Activated CD8-positive, alpha-beta memory T cell treated with anti-CD3 and anti-CD28 coated beads, Interleukin-2, amount 50 U/mL, for 1 hour (primary cell): ENCODE measurements at regions not wholly inside any gene's neighbourhood (a gene's known extent, or its start where the extent isn't known, plus 50 kb on each side); places are given as distances from the start of the nearest gene placed in this dataset.

Experiments
- DNase-seq: peaks from one replicate; pipeline ENCODE4 v3.0.0-alpha.2; 2020; ENCODE audit errors: extremely low read depth

DNA sequence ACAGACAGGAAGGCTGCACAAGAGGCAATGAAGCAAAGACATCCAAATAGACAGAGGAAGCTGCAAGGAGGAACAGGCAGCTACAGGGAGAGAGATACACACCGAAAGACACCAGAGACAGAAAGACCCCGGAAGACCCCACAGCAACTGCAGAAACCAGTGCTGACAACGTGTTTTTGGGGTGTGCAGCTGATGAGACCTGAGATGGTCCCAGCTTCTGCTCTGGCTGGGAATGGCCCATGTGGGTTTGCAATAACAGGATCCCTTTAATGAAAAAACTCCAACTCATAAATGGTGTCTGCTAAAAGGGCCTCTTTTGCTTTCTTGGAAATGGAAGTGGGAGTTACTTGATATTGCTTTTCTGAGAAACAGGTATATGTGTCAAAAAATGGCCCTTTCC, 101.5 kb upstream of the CDH11 start:
- DNase-seq = no peak

DNA sequence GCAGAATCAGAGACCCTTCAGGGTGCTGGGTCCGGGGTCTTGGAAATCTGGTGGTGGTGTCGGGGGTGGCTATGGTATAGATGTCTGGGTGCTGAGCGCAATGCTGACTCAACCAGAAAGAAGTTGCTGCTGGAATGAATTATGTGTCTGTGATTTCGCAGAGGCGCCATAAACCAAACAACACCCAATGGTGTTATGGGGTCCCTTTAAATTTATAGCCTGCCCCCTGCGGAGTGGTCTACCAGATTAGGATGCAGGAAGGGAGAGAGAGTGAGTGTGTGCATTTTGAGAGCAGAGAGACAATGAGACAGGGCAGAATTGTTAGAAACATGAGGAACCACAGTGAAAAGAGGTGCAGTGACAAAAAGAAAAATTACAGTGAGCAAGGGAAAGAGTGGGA, 100.7 kb upstream of the CDH11 start:
- DNase-seq = no peak

DNA sequence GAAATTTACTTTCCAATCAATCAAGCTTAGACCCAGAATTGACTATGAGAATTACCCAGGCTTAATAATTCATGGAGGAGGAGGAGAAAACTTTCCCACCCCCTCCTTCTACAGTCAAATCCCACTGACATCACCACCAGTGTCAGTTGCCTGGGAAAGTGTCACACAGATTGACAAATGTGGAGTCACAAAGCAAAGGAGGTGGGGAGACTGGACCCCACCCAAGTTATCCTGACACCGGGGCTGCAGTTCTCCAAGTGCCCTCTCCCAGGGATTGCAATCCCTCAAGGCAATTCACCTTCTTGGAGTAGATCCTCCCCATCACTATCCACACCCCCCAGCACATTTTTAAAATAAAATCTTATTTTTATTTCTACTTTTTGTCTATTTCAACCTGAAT, 100.2 kb upstream of the CDH11 start:
- no peak for DNase-seq

DNA sequence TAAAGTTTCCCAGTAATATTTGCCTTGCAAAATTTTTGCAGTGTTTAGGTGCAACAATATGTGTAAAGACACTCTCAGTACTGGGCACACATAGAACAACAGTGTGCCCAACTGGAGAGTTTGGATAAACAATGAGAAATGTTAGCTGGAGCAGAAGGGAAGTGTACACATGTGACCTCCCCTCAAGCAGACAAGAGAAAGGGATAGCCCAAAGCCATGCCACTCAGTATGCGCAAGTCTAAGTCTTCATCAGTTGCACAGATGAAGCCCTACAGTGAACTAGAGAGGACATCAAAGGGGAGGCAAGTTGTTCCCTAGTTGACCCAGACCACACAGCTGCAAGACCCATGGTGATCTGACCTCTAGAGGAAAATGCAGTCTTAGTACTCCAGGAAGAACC, 97.9 kb upstream of the CDH11 start:
- DNase-seq = no peak

DNA sequence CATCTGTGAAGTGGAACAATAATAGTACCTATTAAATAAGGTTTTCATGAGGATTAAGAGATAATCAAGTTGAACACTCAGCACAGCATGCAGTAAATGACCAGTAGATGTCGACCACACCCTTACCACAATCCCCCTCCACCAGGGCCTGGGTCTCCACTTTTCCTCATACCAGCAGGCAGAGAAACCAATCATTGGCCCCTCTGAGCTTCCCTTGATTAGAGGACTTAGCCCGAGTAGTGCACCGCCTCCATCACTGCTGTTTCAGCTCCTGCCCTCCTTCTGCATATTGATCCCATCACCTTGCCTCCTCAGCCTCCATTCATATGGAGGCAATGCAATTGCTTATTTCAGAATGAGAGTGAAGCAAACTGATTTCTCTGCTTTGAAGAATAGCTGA, 96.5 kb upstream of the CDH11 start:
- DNase-seq = no peak

DNA sequence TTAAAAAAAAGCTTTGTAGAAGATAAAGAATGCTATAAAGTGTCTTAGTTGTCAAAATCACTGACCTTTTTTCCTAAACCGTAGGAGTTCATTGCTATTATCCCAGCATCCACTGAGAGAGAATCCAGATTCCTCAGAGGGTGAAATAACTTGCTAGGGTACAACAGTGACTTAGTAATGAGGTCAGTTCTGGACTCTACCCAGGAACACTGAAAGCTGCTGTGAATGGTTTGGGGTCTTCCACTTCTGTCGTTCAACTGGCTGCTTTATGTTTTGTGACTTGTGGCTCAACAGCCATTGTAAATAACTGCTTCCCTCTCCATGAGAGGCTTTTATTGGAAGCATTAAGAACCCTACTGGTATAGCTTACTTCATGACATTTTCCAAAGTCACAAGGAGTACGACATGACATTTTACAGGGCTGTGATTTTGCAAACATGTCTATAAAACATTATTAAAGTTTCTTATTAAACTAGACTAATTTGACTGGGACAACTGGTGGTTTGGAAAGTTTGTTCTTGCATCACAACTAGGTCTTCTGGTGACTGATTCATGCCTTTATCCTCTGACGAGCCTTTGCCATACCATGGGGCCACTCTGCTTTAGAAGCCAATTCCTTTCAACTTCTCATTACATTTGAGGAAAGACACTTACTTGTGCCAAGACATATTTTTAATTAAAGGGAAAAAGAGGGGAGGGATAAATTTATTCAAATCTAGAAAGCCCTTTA, 92.2 kb upstream of the CDH11 start:
- DNase-seq = no peak

DNA sequence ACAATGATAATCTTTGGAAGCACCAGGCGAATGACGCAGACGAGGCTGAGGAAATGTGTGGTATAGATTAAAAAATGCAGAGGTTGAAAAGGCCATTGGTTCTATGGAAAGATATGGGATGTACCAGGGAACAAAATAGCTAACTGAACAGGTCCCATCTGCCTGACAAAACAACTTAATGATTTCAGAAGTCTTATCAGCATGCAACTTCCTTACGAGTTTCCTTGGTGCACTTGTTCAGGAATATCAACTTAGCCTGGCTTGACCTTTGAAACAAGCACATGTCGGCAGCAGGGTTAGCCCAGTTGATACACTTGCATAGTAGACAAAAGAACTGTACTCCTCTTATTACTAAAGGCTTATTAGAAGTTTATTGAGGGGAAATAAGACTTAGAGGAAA, 90.9 kb upstream of the CDH11 start:
- DNase-seq = no peak

DNA sequence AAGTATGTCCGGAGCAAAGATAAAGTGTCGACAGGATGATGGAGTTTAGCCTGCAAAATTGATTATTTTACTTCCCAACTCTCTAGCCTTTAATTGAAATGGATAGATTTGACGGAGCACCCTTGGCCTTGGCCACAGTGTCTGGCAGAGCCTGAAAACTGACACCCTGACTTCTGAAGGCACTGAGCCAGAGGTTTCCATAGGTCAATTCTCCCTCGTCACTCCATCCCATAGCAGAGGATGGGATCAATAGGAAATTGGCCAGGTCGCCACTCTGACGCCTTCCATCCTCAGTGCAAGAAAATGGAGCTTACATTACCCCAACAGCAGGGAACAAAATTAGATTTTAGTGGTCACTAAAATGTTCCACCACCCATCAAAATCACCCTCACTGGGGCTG, 90.4 kb upstream of the CDH11 start:
- DNase-seq = no peak

DNA sequence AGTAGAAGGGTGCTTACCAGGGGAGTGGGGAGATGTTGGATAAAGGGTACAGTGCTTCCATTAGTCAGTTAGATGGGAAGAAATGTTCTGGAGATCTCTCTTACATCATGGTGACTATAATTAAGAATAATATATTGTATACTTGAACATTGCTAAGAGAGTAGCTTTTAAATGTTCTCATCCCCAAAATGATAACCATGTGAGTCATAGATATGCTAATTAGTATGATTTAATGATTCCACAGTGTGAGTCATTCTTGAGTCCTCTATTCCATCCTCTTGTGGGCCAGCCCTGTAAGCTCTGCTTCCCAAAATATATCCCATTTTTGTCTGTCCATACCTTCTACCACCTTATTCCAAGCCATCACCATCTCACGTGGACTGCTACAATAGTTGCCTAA, 80.6 kb upstream of the CDH11 start:
- DNase-seq = no peak

DNA sequence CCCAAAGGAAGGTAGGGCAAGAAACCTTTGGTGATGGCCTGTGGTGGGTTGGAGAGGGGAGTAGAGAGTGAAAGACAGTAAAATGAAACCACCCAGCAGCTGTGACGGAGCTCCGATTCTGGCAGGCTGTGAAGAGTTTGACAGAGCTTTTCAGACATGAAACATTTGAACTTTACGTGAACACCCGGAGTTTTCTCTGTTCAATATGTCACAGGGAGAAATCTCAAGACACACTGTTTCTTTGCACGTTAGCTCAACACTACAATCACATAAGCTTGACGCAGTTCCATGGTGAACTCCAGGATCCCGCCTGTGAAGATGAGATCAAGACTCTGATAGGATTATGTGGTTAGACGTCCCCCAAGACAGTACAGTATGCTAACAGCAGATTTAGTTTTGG, 79.6 kb upstream of the CDH11 start:
- DNase-seq = no peak

DNA sequence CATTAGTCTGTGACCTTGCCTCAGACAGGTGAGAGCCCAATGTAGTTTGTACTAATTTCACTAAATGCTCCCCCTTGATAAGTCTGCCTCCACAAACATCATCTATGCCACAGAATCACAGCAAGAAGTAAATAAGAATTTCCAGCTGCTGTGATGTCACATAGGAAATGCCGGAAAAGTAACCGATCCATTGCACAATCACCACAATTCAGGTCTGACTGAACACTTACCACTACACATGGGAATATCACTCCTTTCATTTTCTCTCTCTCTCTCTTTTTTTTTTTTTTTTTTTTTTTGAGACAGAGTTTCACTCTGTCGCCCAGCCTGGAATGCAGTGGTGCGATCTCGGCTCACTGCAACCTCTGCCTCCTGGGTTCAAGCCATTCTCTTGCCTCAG, 79.0 kb upstream of the CDH11 start:
- no peak for DNase-seq

DNA sequence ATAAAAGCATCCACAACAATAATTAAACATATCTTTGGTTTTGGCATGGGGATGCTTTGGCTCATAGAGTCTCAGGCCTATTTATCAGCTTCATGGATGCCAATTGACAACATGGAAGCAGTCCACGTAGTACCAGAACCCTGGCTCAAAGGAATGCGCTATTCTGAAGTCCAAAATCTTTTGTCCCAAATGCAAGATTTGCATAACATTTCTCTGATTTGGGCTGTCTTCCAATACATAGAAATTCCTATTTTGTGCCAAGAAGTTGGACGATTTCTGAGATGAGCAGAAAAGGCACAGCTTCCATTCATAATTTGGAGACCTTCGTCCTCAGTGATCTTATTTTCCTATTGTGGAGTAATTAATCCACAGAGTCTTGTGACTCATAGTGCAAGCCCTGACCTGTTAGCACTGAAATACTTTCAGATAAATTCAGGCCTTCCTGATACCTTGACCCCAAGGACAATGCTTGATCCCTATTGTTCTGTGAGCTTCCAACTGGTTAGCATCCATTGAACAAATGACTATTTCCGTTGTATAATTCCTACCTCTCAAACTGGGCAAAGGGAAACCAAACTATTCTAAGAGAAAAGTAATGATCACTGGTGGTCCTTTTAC, 78.4 kb upstream of the CDH11 start:
- DNase-seq = no peak

DNA sequence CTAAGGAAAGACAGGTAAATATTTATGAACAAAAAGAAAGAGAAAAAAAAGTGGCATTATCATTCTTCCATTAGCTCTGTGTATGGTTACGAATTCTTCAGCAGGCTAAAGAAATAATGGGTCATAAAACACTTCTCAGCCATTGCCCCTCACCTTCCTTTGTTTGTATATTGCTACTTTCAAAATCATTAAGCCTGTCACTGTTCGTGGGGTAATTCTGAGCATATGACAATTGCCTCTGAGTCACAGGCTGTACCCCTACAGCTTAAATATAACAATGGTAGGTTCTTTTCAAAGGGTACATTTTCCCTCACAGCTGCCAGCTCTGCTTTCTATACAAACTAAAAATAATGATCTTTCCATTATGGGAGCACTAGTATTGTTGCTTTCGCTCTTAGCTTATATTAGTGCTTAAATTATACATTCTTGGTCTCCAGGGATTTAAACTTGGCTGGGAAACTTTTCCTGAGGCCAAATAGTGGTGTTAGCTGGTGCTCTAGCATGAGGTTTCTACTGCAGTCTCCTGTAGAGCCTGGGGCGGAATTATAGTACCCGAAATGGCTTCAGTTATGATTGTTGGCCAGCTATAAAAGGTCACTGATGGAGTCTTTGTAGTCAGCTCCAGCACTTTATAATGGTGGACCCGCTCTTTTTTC, 74.7 kb upstream of the CDH11 start:
- no peak for DNase-seq

DNA sequence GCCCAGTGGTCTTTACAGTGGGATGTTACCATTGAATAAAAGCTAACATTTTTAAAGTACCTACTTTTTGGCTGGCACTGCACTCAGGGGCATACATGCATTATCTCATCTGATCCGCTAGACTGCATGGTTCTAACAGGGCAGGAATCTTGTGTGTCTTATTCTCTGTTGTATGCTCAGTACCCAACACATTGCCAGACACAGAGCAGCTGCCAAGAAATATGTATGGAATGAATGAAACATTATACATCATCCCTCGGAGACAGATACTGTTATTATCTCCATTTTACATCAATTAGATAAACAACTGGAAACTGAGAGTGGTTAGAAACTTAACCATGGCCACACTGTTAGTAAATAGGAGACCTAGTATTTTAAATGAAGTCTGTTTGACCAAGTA, 74.1 kb upstream of the CDH11 start:
- DNase-seq = no peak

DNA sequence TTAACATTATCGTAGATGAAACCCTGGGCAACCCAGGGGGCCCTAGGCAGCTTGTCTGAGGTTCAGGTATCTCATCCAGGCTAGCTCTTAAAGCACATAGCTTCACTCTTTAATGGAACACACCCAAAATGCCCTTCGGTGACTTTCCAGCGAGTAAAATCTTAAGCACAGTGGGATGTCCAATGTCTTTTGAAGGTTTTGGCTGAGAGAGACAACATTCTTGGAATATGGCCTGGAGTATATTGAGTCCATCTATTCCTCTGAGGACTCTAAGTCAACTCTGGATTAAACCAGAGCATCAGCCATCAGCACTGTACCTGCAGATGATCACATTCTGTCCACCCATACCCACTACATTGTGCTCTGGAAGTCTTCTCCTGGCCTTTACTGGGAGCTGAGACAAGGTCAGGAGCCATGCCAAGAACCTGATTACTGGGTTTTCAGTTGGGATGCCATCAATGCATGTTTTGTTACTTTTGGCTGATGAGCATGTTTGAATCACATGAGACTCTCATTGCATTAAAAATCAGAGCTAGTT, 63.4 kb upstream of the CDH11 start:
- DNase-seq = no peak

DNA sequence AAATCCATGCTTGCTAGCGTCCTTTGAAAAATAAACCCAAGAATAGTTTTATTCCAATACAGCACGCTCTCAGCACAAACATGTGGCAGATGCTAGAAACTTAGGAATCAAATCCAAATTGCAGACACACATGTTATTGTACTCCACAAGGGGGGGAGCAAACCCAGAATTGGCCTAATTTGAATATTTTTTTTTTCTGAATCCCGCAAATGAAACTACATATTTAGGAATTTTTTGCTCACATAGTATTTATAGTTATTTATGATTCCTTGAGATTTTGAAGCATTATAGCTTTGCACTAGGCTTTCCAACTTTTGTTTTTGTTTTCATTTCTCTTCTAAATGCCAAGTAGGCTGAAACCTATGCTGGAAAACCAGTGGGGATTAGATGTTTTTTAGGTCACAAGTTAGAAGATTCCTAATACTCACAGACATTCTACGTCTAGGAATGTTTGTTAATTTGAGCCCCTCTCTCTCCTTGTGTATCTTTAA, 59.3 kb upstream of the CDH11 start:
- DNase-seq = no peak

DNA sequence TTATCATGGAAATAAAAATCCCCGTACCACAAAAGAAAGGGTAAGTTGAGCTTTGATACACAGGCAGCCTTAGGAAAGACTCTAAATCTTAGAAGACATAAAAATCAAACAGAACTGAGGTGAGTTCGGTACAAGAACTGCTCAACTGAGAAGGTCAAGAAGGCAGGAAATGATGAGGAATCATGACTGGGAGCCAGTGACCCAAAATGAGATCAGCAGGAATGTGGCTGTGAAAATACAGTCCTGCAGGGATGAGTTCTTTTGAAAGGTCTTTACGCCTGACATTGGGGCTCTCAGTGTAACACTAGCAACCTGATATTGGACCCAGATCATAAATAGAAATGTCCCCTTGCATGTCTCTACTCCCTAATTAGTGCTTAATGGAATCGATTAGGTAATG, 56.3 kb upstream of the CDH11 start:
- no peak for DNase-seq

DNA sequence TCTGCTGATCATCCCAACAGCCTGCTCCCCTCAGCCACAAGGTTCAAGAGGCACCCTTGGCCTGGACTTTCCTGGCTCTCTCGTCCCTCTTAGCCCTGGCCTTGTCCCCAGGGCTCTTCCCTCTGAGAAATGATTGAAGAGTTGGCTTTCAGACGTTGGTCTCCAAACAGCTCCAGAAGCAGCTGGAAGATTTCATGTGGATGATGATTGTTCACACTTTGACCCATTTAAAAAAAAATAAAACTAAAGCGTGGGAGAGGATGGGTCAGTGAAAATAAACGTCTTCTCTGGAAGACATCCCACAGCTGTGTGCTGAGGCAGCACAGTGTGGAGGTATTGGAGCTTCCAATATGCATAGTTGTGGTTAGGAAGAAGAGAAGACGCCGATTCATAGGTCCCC, 54.7 kb upstream of the CDH11 start:
- DNase-seq = no peak

DNA sequence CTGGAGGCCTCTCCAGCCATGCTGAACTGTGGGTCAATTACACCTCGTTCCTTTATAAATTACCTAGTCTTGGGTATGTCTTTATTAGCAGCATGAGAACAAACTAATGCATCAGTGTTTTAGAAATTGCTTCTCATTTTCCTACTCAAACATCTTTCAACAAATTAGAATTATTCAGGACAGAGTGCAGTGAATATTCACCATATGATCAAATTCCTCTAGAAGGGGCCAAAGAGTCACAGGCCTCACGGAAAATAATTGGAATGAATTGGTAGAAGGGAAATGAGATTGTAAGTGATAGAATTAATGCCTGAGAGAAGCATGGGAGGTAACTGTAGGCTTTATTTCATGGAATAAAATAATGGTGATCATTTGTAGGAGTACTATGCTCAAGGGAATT, 50.5 kb upstream of the CDH11 start:
- no peak for DNase-seq
